Liver (tissue), 8 donors: ENCODE measurements at regions not wholly inside any gene's neighbourhood (a gene's known extent, or its start where the extent isn't known, plus 50 kb on each side); places are given as distances from the start of the nearest gene placed in this dataset.

Experiments used
- DNase-seq: peaks from one replicate; pipeline ENCODE4 v3.0.0-alpha.2; 2017; ENCODE audit warnings: low spot score
- H3K27ac ChIP-seq, 2 donors: one replicate each; pipeline ENCODE4 v1.7.0; 2013; ENCODE audit warnings: inconsistent platforms in 2 of 2, low read length in 2 of 2, control low read depth in 1 of 2, low read depth in 1 of 2, mild to moderate bottlenecking in 1 of 2
- H3K27me3 ChIP-seq, 4 donors: one replicate each; pipeline versions ENCODE4 v1.6.1 to v1.7.0; 2013; ENCODE audit warnings: low read length in 3 of 4, inconsistent platforms in 1 of 4, mild to moderate bottlenecking in 1 of 4, moderate library complexity in 1 of 4; ENCODE audit not compliant: control insufficient read depth in 4 of 4, insufficient read depth in 4 of 4
- H3K36me3 ChIP-seq, 4 donors: one replicate each; pipeline versions ENCODE4 v1.6.1 to v1.7.0; 2013; ENCODE audit warnings: low read length in 3 of 4, mild to moderate bottlenecking in 3 of 4, low read depth in 1 of 4, moderate library complexity in 1 of 4; ENCODE audit not compliant: control insufficient read depth in 4 of 4, insufficient read depth in 3 of 4
- H3K4me1 ChIP-seq, 4 donors: one replicate each; pipeline versions ENCODE4 v1.6.1 to v1.7.0; 2013; ENCODE audit warnings: low read length in 3 of 4, mild to moderate bottlenecking in 3 of 4, moderate library complexity in 1 of 4; ENCODE audit not compliant: control insufficient read depth in 4 of 4, insufficient read depth in 4 of 4
- H3K4me3 ChIP-seq, 3 donors: one replicate each; pipeline versions ENCODE4 v1.6.1 to v1.7.0; 2013; ENCODE audit warnings: low read length in 3 of 3, control low read depth in 1 of 3, low read depth in 1 of 3, mild to moderate bottlenecking in 1 of 3
- H3K9ac ChIP-seq, 2 donors: one replicate each; pipeline ENCODE4 v1.7.0; 2013; ENCODE audit warnings: low read length in 2 of 2, mild to moderate bottlenecking in 2 of 2, moderate library complexity in 2 of 2, control low read depth in 1 of 2, low read depth in 1 of 2
- H3K9me3 ChIP-seq, 4 donors: one replicate each; pipeline versions ENCODE4 v1.6.1 to v1.7.0; 2013; ENCODE audit warnings: low read length in 3 of 4; ENCODE audit not compliant: control insufficient read depth in 4 of 4
- ATF3 ChIP-seq: IDR thresholded peaks from 2 replicates; pipeline ENCODE4 v1.6.1; 2016; ENCODE audit warnings: antibody characterized with exemption
- CTCF ChIP-seq: fragments of 150-350 bp; IDR thresholded peaks from 2 replicates; pipeline ENCODE4 v1.5.1; 2017; ENCODE audit warnings: improper control_type of control experiment, low read depth, low read length; ENCODE audit not compliant: missing input control
- EGR1 ChIP-seq, 2 donors: IDR thresholded peaks; 2 replicates each; pipeline ENCODE4 v1.6.1; 2016 to 2018; ENCODE audit warnings: antibody characterized with exemption in 2 of 2, low read depth in 2 of 2
- FOXA1 ChIP-seq: IDR thresholded peaks from 2 replicates; pipeline ENCODE4 v1.6.1; 2016; ENCODE audit warnings: antibody characterized with exemption
- FOXA2 ChIP-seq: IDR thresholded peaks from 2 replicates; pipeline ENCODE4 v1.6.1; 2016; ENCODE audit warnings: antibody characterized with exemption
- GABPA ChIP-seq, 2 donors: IDR thresholded peaks in 1 of 2; conservative IDR thresholded peaks in 1 of 2; 2 replicates each; pipeline ENCODE4 v1.6.1; 2016; ENCODE audit warnings: antibody characterized with exemption in 2 of 2, mild to moderate bottlenecking in 1 of 2, moderate library complexity in 1 of 2
- HNF4G ChIP-seq: IDR thresholded peaks from 2 replicates; pipeline ENCODE4 v1.6.1; 2016; ENCODE audit warnings: antibody characterized with exemption
- JUND ChIP-seq, 2 donors: IDR thresholded peaks; 2 replicates each; pipeline ENCODE4 v1.6.1; 2016; ENCODE audit warnings: antibody characterized with exemption in 2 of 2
- MAX ChIP-seq: IDR thresholded peaks from 2 replicates; pipeline ENCODE4 v1.6.1; 2016; ENCODE audit warnings: antibody characterized with exemption
- NR2F2 ChIP-seq: IDR thresholded peaks from 2 replicates; pipeline ENCODE4 v1.6.1; 2016; ENCODE audit warnings: antibody characterized with exemption
- RAD21 ChIP-seq, 2 donors: IDR thresholded peaks; 2 replicates each; pipeline ENCODE4 v1.6.1; 2016; ENCODE audit warnings: antibody characterized with exemption in 2 of 2, mild to moderate bottlenecking in 2 of 2
- RXRA ChIP-seq, 2 donors: IDR thresholded peaks; 2 replicates each; pipeline ENCODE4 v1.6.1; 2017 to 2018; ENCODE audit warnings: antibody characterized with exemption in 2 of 2, mild to moderate bottlenecking in 1 of 2
- SP1 ChIP-seq: IDR thresholded peaks from 2 replicates; pipeline ENCODE4 v1.6.1; 2018; ENCODE audit warnings: antibody characterized with exemption, mild to moderate bottlenecking
- TAF1 ChIP-seq: conservative IDR thresholded peaks from 2 replicates; pipeline ENCODE4 v1.6.1; 2016; ENCODE audit warnings: antibody characterized with exemption, mild to moderate bottlenecking
- YY1 ChIP-seq: IDR thresholded peaks from 2 replicates; pipeline ENCODE4 v1.6.1; 2016; ENCODE audit warnings: antibody characterized with exemption, mild to moderate bottlenecking
- WGBS: extraction: QIAGEN DNeasy Blood & Tissue Kit; methylation state at CpG from one replicate; pipeline ENCODE4 v1.1.7; 2013; 5-methylcytosine and 5-hydroxymethylcytosine counted together
- donor health status: healthy.
- donor health status: healthy.
- donor health status: healthy.
- donor health status: healthy.
- donor health status: healthy.

GRCh38 chr3:68062926-68063325 lies 408.5 kb upstream of the SUCLG2 start:
- no peak overlapping the region for H3K4me3 ChIP-seq
- TF ChIP-seq RAD21 (IDR thresholded peaks at IDR 0.05) (no peak), GABPA (IDR thresholded peaks at IDR 0.05 in 1 of 2, conservative IDR thresholded peaks at IDR 0.05 in 1 of 2) (no peak), FOXA1 (no peak), EGR1 (IDR thresholded peaks at IDR 0.05; ENCODE audit: low read depth in 2 of 2) (no peak), HNF4G (no peak), NR2F2 (no peak)
- no peak overlapping the region for H3K9ac ChIP-seq
- H3K27ac ChIP-seq = no peak overlapping the region
- H3K4me1 ChIP-seq = no peaks in the 10 kb centered on the region
- no peaks in the 10 kb centered on the region for H3K9me3 ChIP-seq
- DNase-seq = no peak
- WGBS = 79% methylated on average over 5 of the region's 5 CpGs
- H3K36me3 ChIP-seq = no peaks in the 10 kb centered on the region
- no peaks in the 10 kb centered on the region for H3K27me3 ChIP-seq

GRCh38 chr3:68060910-68061309 lies 406.5 kb upstream of the SUCLG2 start:
- Histone ChIP-seq H3K27me3 (no peaks in the 10 kb centered on the region), H3K36me3 (no peaks in the 10 kb centered on the region), H3K4me3 (no peak overlapping the region), H3K9me3 (no peaks in the 10 kb centered on the region), H3K27ac (no peak overlapping the region), H3K9ac (no peak overlapping the region), H3K4me1 (no peaks in the 10 kb centered on the region)
- WGBS = 81% methylated on average over 5 of the region's 5 CpGs
- TF ChIP-seq YY1 (no peak), NR2F2 (no peak), EGR1 (IDR thresholded peaks at IDR 0.05; ENCODE audit: low read depth in 2 of 2) (no peak), MAX (no peak), TAF1 (no peak), GABPA (IDR thresholded peaks at IDR 0.05 in 1 of 2, conservative IDR thresholded peaks at IDR 0.05 in 1 of 2) (no peak), JUND (IDR thresholded peaks at IDR 0.05) (no peak), RAD21 (IDR thresholded peaks at IDR 0.05) (no peak), ATF3 (no peak), FOXA2 (no peak), CTCF (no peak)
- DNase-seq = no peak

GRCh38 chr3:68060191-68060590 lies 405.8 kb upstream of the SUCLG2 start:
- Histone ChIP-seq H3K36me3 (no peaks in the 10 kb centered on the region), H3K4me1 (no peaks in the 10 kb centered on the region), H3K27me3 (no peaks in the 10 kb centered on the region), H3K9me3 (no peaks in the 10 kb centered on the region), H3K27ac (no peak overlapping the region), H3K9ac (no peak overlapping the region), H3K4me3 (no peak overlapping the region)
- 83% methylated on average over 3 of the region's 3 CpGs for WGBS
- no peak for DNase-seq
- no peak for TF ChIP-seq FOXA2
- TF ChIP-seq RAD21 (IDR thresholded peaks at IDR 0.05) = no peak
- TF ChIP-seq ATF3 = no peak
- TF ChIP-seq RXRA (IDR thresholded peaks at IDR 0.05) = no peak
- TF ChIP-seq SP1 = no peak
- TF ChIP-seq HNF4G = no peak
- TF ChIP-seq GABPA (IDR thresholded peaks at IDR 0.05 in 1 of 2, conservative IDR thresholded peaks at IDR 0.05 in 1 of 2) = no peak
